Dermis microvascular lymphatic vessel endothelial cell (primary cell): ENCODE measurements at regions not wholly inside any gene's neighbourhood (a gene's known extent, or its start where the extent isn't known, plus 50 kb on each side); places are given as distances from the start of the nearest gene placed in this dataset.

Experiments used
- DNase-seq, 2 donors: peaks; one replicate each; pipeline versions ENCODE4 v3.0.0 to v3.0.0-alpha.2; 2010; ENCODE audit warnings: low read depth in 2 of 2

- no peak for DNase-seq
These were observed 1187.8 kb downstream of the CDH9 start for GRCh38 chr5:25850581-25850980.

- no peak for DNase-seq
These were observed 1189.1 kb downstream of the CDH9 start for GRCh38 chr5:25849270-25849669.

GRCh38 chr5:25823330-25823873 lies 1178.6 kb upstream of the CDH10 start:
- no peak for DNase-seq
